ENCODE measurements at regions not wholly inside any gene's neighbourhood (a gene's known extent, or its start where the extent isn't known, plus 50 kb on each side); places are given as distances from the start of the nearest gene placed in this dataset.
A peak's percentile ranks its signal among the peaks of the same experiment; 100 is the strongest.

DNA sequence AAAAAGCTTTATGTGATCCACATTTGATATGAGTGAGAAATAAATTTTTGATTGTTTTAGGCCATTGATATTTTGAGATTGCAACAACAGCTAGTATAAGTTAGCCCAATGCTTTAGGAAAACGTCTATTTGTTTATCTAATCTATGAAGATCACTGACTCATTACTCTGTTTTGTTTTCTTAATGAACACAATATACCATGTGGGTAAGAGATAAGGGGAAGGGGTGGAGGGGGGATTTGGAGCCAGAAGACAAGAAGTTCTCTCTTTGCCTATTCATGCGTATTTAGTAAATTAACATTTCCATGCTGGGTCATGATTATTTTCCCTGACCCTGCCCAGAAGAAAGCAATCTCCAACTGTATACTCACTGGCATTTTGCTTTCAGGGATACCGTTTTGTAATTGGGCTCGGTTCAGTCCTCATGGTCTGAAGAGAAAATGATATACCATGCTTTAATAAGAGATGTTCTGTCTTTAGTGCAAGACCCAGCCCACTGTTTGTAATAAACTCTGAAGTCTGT lies 359.5 kb upstream of the NPSR1 start:
- Histone ChIP-seq H3K27ac (replicated peaks in 1 of 4) (no peak overlapping the region), H3K4me1 (no peaks in the 10 kb centered on the region), H3K4me3 (no peak overlapping the region), H3K36me3 (no peaks in the 10 kb centered on the region), H3K27me3 (no peaks in the 10 kb centered on the region), H3K9me3 (no peaks in the 10 kb centered on the region)
- TF ChIP-seq POLR2A (IDR thresholded peaks at IDR 0.05; ENCODE audit: low read depth): no peak
- TF ChIP-seq POLR2AphosphoS5 (IDR thresholded peaks at IDR 0.05): no peak
- TF ChIP-seq, protein P1, sequence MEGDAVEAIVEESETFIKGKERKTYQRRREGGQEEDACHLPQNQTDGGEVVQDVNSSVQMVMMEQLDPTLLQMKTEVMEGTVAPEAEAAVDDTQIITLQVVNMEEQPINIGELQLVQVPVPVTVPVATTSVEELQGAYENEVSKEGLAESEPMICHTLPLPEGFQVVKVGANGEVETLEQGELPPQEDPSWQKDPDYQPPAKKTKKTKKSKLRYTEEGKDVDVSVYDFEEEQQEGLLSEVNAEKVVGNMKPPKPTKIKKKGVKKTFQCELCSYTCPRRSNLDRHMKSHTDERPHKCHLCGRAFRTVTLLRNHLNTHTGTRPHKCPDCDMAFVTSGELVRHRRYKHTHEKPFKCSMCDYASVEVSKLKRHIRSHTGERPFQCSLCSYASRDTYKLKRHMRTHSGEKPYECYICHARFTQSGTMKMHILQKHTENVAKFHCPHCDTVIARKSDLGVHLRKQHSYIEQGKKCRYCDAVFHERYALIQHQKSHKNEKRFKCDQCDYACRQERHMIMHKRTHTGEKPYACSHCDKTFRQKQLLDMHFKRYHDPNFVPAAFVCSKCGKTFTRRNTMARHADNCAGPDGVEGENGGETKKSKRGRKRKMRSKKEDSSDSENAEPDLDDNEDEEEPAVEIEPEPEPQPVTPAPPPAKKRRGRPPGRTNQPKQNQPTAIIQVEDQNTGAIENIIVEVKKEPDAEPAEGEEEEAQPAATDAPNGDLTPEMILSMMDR (IDR thresholded peaks at IDR 0.05): no peak
- TF ChIP-seq EP300 (IDR thresholded peaks at IDR 0.05): no peak
- 73% methylated on average over 4 of the region's 4 CpGs for WGBS
- no peak for DNase-seq (ENCODE audit: extremely low spot score)
- intact Hi-C loops (cut with DNase I): no loop called here

DNA sequence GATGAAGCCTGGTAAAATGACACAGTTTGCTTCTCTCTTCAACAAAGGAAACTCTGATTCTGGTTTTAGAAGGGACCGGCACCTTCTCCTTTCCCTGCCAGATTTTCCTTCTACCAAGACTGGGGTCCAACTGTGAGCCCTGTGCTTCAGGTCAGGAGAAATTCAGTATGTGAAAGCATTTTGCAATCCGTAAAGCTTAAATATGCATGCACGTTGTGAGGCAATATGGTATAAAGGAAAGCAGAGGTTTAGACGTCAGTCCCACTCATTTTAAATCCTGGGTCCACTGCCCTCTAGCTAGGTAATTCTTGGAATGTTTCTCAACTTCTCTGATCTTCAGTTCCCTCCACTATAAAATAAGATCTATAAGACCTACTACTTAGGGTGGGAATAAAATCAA lies 359.0 kb upstream of the NPSR1 start:
- no peaks in the 10 kb centered on the region for H3K9me3 ChIP-seq

DNA sequence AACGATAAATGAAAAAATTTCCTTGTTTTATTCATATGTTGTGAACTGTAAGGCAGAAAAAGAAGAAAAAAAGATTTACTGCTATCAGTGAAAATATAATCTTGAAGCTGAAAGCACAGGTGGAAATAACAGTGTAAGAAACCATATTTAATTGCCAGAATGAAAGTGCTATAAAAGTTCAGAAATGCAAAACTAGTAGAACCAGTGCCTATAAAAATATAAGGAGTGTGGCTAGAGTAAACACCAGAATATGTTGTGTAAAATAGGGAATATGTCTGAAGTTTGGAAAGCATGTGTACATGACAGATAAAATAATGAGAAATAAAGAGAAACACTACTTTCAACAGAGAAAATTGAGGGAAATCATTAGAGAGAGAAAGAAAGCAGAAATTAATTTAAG lies 350.5 kb upstream of the NPSR1 start:
- no peak for DNase-seq (ENCODE audit: extremely low spot score)
- Histone ChIP-seq H3K27me3 (no peaks in the 10 kb centered on the region), H3K9me3 (peaks cover 0 to 1% (median under 1%) of the 10 kb centered on the region in 4 donors), H3K4me3 (no peak overlapping the region), H3K36me3 (no peaks in the 10 kb centered on the region), H3K27ac (replicated peaks in 1 of 4) (no peak overlapping the region), H3K4me1 (no peaks in the 10 kb centered on the region)
- TF ChIP-seq POLR2AphosphoS5 (IDR thresholded peaks at IDR 0.05): no peak
- no peak for TF ChIP-seq POLR2A (IDR thresholded peaks at IDR 0.05; ENCODE audit: low read depth)
- TF ChIP-seq EP300 (IDR thresholded peaks at IDR 0.05): no peak
- TF ChIP-seq, protein P1 (IDR thresholded peaks at IDR 0.05): no peak
- WGBS: 69% methylated on average over 1 of the region's 1 CpG
- intact Hi-C loops (cut with DNase I): no loop called here

More for the DNA sequence above, 359.0 kb upstream of the NPSR1 start:
- TF ChIP-seq POLR2AphosphoS5 (IDR thresholded peaks at IDR 0.05): no peak
- no peak for TF ChIP-seq EP300 (IDR thresholded peaks at IDR 0.05)
- no peak for TF ChIP-seq POLR2A (IDR thresholded peaks at IDR 0.05; ENCODE audit: low read depth)
- TF ChIP-seq, protein P1 (IDR thresholded peaks at IDR 0.05): no peak
- 94% methylated on average over 4 of the region's 4 CpGs for WGBS
- Histone ChIP-seq H3K4me1 (no peaks in the 10 kb centered on the region), H3K36me3 (no peaks in the 10 kb centered on the region), H3K27me3 (no peaks in the 10 kb centered on the region), H3K27ac (replicated peaks in 1 of 4) (no peak overlapping the region), H3K4me3 (no peak overlapping the region)
- intact Hi-C loops (cut with DNase I): no loop called here
- DNase-seq (ENCODE audit: extremely low spot score): peak; percentile 34

DNA sequence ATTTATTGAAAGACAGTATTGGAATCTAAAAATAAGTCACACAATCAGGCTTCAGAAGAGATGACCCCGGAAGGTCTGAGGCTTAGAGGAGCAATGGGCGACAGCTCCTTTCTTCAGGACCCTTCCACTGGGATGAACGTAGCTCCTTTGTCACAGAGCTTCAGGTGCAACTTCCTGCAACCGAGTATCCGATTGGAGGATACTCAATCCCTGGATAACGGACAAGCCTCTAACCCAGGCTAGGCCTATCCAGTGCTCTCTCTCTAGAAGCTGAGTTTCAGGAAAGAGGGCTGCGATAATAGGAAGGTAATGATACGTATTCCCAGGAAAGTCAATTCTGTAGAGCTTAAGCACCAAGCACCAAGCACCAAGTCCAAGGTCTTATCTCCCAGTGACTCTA lies 349.4 kb upstream of the NPSR1 start:
- Histone ChIP-seq H3K4me1 (no peaks in the 10 kb centered on the region), H3K36me3 (no peaks in the 10 kb centered on the region), H3K4me3 (no peak overlapping the region), H3K27ac (replicated peaks in 1 of 4) (no peak overlapping the region), H3K9me3 (peaks cover 0 to 12% (median 4%) of the 10 kb centered on the region in 4 donors), H3K27me3 (no peaks in the 10 kb centered on the region)
- TF ChIP-seq EP300 (IDR thresholded peaks at IDR 0.05) (no peak), POLR2AphosphoS5 (IDR thresholded peaks at IDR 0.05) (no peak), POLR2A (IDR thresholded peaks at IDR 0.05; ENCODE audit: low read depth) (no peak)
- TF ChIP-seq, protein P1 (IDR thresholded peaks at IDR 0.05): no peak
- intact Hi-C loops (cut with DNase I): no loop called here
- DNase-seq (ENCODE audit: extremely low spot score): peak; percentile 60
- 90% methylated on average over 8 of the region's 8 CpGs for WGBS

DNA sequence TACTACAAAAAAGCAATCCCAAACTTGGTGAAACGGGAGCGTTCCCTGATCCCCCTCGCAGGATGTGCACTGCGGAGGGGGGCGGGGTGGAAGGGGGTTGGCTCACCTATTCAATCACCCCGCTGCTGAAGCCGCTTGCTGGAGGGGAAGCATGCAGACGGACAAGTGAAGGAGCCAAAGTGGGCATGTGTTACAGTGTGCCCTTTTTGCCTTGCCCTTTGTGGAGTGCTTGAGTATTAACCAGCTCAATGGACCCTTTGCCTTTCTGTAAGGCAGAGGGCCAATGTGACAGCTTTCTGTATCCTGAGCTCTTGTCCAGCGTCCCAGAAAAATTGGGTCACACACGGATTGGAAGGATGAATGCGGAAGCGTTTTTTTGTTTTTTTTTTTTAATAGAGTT lies 348.9 kb upstream of the NPSR1 start:
- peaks cover 0 to 13% (median 4%) of the 10 kb centered on the region in 4 donors for H3K9me3 ChIP-seq
- intact Hi-C loops (cut with DNase I): no loop called here
- DNase-seq (ENCODE audit: extremely low spot score): peak; percentile 68
- H3K36me3 ChIP-seq: no peaks in the 10 kb centered on the region
- no peaks in the 10 kb centered on the region for H3K4me1 ChIP-seq
- H3K27me3 ChIP-seq: no peaks in the 10 kb centered on the region
- 92% methylated on average over 12 of the region's 12 CpGs for WGBS
- H3K4me3 ChIP-seq: no peak overlapping the region
- no peak overlapping the region for H3K27ac ChIP-seq (replicated peaks in 1 of 4)
- TF ChIP-seq POLR2A (IDR thresholded peaks at IDR 0.05; ENCODE audit: low read depth): no peak
- TF ChIP-seq, protein P1 (IDR thresholded peaks at IDR 0.05): no peak
- no peak for TF ChIP-seq POLR2AphosphoS5 (IDR thresholded peaks at IDR 0.05)
- TF ChIP-seq EP300 (IDR thresholded peaks at IDR 0.05): no peak

Measured in esophagus muscularis mucosa (tissue), 4 donors.